HG03558 (cell line): ENCODE measurements at regions not wholly inside any gene's neighbourhood (a gene's known extent, or its start where the extent isn't known, plus 50 kb on each side); places are given as distances from the start of the nearest gene placed in this dataset.
"Not testable (repeated sequence)": the region's sequence is repeated elsewhere in the genome, so short reads cannot be mapped to it uniquely, and the experiment has no call there.

Experiments
- ATAC-seq: cut with Tn5 transposase; IDR thresholded peaks from one replicate; pipeline ENCODE4 v1.9.1; 2021; ENCODE audit warnings: moderate number of reproducible peaks; ENCODE audit not compliant: unreplicated experiment; ENCODE audit errors: extremely low read depth

DNA sequence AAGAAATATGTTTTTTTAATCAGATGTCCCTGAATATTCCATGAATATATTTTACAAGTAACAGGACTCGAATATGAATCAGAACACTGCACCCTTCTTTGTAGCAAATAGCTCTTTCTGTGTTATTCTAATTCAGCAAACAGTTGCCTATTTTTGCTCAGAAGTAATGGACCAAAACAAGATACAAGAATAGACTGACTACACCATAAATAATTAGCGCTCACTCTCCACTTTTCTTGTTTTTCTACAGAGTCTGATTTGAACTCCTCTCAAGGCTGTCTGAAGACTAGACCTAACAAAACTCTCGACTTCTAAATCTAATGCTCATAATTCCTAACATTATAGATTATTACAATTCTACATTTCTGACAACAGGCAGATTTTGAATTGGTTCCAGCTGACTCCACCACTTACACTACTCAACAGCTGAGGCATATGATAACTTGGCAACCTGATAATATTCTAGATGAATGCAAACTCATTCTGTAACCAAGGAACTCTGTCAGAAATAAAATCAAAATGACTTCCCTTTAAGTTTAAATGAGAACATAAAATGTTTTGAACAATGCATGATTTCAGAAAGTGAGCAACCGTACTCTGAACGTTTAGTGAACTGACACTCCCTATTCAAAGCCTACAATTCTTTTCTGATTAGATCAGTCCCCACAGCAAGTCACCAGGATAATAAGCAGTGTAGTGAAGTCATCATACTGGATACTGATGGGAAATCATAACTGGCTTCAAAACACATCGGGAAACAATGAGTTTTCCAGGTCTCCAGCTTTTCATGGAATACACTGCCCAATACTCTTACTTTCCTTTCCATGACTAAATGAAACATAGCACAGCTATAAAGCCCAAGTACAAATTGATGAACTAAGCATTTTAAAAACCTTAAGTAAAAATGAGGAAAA, 114.2 kb upstream of the BEND6 start:
- no peak for ATAC-seq

DNA sequence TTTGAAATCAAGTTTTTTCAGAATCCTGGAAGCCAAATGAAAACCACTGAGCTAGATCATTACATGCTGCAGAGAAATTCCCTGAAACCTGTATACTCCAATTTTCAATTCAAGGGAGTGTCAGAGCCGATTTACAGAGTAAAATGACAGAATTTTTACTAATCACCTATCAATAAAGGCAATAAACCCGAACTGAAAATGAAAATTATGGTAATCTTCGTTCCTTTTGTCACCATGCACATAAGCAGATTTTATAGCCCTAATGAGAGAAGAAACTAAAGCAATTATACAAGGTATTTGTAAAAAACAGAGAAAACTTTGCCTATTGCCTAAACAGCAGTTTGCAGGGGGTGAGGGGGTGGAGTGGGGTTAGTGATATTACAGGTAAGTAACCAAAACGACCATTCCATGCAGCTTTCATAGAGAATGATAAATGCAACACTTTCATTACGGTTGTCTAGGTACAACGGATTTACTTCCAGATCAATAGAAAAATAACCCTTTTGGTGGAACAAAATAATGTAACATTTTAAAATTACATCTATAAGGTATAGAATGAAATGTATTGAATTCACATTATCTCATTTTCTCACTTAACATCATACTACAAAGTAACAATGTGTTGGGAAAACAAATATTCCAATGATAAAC, 115.2 kb upstream of the BEND6 start:
- no peak for ATAC-seq

DNA sequence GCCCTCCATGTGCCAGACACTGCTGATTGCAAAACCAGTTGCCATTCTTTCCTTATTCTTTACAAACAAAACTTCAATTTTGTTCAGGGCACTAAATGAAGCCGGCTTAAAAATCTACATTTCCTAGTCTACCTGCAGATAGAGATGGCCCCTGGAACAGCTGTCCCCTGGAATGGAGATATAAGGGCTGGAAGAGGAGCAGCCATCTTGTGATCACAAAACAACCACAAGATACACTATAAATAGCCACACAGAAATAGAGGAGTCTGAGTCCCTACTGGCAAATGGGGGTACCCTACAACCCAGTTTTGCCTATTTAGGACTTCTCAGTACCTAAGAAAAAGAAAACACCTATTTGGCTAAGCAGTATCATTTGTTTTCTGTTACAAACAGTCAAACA, 115.9 kb upstream of the BEND6 start:
- ATAC-seq, result no peak

DNA sequence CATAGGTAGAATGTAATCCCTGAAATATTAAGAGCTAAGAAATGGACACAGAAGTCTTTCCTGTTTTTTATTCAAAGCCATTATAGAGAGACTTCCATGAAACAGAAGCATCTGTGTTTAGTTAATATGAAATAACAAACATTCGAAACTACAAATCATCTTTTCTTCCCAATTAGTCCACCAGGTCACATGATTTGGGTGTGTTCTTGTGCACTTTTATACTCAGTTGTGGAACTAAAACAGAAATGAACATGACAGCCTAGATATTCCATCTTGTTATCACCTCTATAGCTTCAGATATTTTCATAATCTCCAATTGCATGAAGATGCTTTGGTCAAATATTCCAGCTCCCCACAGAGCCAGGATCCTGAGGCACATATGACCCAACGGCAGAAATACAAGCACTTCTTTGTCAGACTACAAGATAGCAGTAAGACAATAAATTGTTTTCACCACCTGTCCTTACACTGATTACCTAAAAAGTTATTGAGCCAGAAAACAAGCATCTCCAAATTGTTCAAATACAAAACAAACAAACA, 116.8 kb upstream of the BEND6 start:
- no peak for ATAC-seq

DNA sequence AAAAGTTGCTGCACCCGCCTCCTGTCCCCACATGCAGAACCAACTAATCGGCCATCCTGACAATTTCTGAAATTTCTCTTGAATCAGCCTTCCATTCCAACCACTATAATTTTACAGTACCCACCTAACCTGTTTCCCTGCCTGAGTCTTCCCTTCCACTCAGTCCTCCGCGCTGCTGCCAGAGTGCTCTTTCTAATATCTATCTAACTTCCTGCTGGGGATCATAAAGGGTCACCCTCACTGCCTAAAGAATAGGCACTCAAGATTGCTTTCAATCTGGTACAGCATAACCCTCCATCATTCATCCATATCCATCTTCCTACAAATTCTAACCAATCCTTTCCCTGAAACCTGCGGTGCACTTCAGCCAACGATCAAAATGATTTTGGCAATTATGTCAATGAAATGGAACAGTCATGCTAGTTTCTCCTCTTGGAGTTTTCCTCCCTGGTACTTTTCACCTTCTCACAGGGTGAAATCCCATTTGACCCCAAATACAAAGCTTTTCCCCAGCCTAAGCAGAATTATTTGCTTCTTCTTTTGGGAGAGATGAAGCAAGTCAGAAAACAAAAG, 117.5 kb upstream of the BEND6 start:
- ATAC-seq, result no peak

DNA sequence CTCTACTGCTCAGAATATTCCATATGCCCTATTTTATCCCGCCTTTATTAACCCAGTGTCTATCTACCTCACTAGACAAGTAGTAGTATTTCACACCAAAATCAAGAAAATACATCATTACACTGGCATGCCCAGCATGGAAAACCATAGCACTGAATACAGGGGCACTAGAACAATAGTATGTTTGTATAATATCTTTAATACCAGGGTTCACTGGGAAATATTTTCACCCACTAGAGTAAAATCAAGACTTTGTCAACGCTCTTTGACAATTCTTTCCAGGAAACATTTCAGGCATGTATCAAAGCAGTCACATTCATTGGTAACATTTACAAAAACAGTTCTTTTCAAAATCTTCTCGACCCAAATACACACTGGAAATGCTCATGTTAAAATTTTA, 119.3 kb upstream of the BEND6 start:
- ATAC-seq, result no peak

DNA sequence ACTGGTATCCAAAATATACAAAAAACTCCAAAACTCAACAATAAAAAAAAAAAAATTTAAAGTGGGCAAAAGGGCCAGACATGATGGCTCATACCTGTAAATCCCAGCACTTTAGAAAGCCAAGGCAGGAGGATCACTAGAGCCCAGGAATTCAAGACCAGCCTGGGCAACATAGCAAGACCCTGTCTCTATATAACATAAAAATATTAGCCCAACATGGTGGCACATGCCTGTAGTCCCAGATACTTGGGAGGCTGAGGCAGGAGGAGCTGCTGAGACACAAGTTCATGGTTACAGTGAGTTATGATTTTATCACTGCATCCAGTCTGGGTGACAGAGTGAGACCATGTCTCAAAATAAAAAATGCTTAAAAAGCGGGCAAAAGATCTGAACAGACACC, 121.0 kb upstream of the BEND6 start:
- no peak for ATAC-seq

DNA sequence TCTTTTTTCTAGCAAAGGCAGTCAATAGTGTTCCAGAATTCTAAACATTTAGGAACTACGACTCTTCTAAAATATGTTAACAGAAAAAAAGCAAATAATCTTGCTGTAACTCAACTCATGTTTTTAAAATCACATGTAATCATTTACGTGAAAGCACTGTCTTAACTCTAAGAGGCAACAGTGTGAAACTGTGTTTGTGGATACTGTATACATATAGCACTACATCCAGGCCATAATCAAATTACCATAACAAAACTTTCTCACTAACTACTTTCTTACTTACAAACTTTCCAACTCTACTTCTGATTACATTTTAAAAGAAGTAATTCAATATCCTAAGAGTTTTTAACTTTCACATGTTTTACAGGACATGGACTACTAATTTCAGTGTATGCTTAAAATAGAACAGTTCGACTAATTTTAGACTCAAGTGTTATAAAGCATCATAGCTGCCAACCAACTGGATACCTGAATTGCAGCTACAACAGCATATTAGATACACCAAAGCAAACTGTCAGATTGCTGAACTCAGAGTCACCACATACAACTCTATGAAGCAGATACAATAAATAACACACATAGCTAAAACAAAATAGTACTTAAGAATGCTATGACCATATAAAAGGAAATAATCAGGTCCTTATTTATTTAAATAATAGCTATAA, 121.6 kb upstream of the BEND6 start:
- no peak for ATAC-seq

DNA sequence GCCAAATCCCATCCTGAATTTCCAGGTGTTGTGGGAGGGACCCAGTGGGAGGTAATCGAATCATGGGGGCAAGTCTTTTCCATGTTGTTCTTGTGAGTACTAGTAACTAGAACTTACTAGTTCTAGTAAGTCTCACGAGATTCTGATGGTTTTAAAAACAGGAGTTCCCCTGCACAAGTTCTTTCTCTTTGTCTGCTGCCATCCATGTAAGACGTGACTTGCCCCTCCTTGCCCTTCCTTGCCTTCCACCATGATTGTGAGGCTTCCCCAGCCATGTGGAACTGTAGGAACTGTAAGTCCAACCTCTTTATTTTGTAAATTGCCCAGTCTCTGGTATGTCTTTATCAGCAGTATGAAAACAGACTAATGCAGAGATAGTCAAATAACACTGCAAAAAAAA, 122.7 kb upstream of the BEND6 start:
- no peak for ATAC-seq

DNA sequence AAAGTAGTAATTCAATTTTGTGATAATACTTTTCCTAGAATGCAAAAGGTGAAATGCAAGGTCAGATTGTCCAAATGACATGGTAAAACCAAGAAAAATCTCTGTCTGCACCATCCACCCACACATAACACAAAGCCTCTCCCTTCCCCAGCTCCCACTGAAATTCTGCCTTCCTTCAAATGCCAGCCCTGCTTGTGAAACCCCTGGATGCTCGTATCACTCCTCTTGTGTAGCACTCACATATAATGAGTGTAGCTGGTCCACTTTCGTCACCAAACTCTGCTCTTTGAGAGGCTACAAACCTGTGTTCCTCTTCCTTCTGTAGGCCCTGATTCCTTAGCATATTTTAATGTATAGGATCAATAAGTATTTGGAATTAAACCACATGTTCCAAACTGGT, 123.6 kb upstream of the BEND6 start:
- ATAC-seq, result no peak

DNA sequence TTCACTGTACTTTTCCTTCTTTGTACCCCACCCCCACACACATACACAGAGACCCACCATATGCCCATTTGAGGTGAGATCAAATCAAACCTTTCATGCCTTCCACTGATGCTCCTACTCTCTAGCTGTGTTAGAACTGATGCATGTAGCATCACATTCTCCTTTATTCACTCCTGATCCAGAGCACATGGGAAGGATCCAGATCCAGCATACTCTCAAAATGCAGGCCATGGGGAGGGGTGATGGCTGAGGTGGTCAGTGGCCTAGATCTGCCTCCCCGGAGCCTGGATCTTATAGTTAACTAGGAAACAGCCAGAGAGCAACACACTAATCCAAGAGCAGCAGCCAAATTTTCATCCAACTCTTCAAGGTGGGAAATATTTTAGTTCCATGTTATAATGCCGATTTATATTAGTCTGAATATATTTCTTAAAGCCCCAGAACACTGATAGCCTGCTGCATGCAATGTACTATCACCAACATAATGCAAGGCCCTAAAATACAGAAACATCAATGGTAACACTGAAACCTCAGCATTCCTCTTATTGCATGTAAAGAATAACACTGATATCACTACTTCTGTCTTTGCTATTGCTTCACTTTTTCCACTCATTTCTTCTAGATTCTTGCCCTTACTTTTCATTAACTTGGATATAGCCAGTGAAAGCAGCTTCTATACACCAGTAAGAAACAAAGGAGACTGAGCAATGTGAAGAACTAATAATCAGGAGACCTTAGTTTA, 126.8 kb upstream of the BEND6 start:
- no peak for ATAC-seq

DNA sequence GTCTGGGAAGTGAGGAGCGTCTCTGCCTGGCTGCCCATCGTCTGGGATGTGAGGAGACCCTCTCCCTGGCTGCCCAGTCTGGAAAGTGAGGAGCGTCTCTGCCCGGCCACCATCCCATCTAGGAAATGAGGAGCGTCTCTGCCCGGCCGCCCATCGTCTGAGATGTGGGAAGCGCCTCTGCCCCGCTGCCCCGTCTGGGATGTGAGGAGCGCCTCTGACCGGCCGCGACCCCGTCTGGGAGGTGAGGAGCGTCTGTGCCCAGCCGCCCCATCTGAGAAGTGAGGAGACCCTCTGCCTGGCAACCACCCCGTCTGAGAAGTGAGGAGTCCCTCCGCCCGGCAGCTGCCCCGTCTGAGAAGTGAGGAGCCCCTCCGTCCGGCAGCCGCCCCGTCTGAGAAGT, 130.5 kb upstream of the BEND6 start:
- ATAC-seq, result not testable (repeated sequence)

DNA sequence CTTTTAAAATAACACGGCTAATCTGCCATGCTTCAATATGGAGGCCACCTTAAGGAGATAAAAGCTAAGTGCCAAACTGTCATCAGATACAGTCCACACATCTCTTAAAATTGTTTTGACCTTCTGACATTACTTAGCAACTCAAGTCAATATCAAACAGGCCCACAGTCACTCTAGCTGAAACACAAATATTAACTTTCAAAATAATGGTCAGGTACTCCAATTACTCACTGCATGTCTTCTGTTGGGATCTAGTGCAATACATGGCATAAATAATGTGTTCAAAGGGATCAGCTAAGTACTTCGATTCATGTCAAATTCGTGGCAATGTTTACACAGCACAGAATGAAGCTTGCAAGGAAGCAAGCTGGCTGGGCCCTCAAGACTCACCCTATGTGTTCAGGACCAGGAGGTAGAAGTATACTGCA, 133.9 kb upstream of the BEND6 start:
- no peak for ATAC-seq

DNA sequence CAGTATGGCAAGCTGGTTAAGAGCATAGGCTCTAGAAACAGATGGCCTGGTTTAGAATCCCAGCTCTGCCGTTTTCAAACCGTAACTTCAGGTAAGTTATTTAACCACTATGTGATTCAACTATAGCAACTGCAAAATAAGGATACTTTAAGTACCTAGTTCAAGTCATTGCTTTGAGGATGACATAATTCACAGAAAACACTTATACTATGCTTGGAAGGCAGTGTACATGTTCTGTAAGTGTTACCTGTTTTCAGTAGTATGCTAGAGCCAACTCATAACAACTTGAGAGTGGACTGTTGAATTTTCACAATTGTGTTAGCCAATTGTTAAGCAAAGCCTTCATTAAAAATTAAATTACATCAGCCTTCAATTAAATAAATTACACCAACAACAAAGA, 134.8 kb upstream of the BEND6 start:
- ATAC-seq, result no peak

DNA sequence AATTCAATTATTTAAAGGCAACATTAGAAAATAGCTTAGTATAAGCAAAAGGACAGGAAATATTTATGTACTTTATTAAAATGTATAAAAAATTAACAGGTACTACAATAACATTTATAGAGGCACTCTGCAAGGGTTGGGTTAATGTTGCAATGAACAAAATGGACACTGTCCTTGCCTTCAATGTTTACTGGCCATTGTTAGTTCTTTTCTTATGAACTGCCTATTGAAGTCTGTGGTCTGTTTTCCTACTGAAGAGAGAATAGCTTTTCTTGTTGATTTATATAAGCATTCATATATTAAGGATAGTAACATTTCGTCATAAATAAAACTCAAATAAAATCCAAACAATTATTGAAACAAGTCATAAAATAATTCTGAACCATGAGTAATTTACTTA, 135.3 kb upstream of the BEND6 start:
- ATAC-seq, result no peak

DNA sequence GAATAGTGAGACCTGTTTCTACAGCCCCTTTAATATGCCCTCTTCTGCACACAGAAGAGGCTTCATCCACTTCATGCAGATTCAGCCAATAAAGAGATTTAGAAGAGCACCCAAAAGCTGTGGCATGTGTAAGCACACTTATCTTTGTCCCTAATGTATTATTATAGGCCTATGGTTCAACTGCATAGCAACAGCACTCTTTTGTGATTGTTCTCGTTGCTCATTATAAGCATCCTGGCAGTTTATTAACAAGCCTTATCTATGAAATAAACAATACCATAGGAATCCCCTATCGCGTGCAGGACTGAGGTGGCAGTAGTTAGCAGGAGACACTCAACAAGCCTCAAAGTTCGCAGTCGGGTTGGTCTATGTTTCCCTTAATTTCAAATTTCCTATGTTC, 138.5 kb upstream of the BEND6 start:
- no peak for ATAC-seq

DNA sequence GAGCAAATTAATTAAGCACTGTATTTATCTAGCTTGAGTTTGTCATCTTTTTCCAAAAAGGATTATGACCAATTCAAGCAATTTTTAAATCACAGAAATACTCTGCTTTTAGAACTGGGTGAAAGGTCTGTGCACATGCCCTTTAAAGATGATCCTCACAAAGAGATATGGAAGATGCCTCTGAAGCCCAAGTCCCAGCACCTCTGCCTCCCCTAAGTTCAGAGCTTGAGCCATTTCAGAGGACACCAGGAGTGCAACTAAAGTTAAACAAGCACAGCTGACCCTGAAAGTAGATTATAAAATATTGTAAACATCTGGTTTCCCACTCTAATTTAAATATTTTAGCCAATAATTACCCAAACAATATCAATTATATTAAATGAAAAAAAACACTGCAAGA, 139.5 kb upstream of the BEND6 start:
- no peak for ATAC-seq

DNA sequence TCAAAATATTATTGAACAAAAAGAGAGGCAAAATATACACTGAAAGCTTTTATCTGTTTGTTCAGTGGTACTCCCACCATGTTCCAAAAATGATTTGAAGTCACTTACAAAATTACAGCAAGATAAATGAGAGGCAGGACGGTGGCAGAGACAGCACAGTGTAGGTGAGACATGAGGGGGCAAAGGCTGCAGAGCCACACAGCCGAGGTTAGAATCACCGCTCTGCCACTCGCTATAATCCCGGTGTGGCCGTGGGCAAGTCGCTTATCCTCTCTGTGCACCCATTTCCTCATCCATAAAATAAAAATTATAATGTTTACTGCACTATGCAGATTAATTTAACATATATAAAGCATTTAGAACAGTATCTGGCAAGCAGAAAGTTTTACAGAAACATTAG, 140.1 kb upstream of the BEND6 start:
- ATAC-seq, result no peak

DNA sequence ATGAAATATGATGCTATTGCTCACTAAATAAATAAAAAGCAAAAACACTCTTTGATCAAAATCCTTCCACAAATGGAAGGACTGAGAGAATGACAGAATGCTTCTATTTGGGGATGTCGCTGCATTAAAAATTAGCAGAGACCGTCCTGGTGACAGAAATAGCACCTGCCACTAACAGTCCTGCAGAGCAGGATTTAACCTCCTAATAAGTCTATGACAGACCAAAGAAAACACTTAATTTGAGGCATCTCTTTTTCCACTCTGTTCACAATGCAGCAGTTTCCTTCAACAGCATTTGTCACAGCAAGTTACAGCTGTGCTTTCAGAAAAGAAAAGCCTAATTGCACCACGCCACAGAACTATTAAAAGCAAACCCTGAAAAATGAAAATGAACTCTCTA, 140.6 kb upstream of the BEND6 start:
- ATAC-seq, result no peak

DNA sequence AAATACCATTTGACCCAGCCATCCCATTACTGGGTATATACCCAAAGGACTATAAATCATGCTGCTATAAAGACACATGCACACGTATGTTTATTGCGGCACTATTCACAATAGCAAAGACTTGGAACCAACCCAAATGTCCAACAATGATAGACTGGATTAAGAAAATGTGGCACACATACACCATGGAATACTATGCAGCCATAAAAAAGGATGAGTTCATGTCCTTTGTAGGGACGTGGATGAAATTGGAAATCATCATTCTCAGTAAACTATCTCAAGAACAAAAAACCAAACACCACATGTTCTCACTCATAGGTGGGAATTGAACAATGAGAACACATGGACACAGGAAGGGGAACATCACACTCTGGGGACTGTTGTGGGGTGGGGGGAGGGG, 142.1 kb upstream of the BEND6 start:
- not testable (repeated sequence) for ATAC-seq
